ENCODE measurements at regions not wholly inside any gene's neighbourhood (a gene's known extent, or its start where the extent isn't known, plus 50 kb on each side); places are given as distances from the start of the nearest gene placed in this dataset.

DNA sequence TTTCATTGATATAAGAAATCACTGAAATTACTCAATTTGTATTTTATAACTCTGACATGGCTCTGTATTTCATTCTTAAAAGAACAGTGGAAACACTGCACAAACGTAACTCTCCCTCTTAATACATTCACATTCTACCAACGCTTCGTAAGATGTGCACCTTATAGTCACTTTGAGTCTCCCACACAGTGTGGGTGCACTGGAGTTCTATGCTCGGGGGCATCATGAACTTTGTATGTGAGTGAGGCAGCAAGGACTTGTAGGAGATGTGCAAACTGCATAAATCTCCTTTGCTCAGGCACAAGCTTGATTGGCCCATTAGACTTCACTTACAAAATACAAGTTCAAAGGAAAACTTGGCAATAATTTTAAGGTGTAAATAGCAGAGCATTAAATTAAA is 2385.0 kb upstream of the TENM3 start:
- TF ChIP-seq, protein P1, sequence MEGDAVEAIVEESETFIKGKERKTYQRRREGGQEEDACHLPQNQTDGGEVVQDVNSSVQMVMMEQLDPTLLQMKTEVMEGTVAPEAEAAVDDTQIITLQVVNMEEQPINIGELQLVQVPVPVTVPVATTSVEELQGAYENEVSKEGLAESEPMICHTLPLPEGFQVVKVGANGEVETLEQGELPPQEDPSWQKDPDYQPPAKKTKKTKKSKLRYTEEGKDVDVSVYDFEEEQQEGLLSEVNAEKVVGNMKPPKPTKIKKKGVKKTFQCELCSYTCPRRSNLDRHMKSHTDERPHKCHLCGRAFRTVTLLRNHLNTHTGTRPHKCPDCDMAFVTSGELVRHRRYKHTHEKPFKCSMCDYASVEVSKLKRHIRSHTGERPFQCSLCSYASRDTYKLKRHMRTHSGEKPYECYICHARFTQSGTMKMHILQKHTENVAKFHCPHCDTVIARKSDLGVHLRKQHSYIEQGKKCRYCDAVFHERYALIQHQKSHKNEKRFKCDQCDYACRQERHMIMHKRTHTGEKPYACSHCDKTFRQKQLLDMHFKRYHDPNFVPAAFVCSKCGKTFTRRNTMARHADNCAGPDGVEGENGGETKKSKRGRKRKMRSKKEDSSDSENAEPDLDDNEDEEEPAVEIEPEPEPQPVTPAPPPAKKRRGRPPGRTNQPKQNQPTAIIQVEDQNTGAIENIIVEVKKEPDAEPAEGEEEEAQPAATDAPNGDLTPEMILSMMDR (IDR thresholded peaks at IDR 0.05; ENCODE audit: low read length), result no peak
- TF ChIP-seq EZH2 (optimal IDR thresholded peaks at IDR 0.05; ENCODE audit: low read depth, low read length), result no peak
- TF ChIP-seq EZH2phosphoT487 (IDR thresholded peaks at IDR 0.05; ENCODE audit: low read length), result no peak

Data from MM.1S (cell line).